ENCODE measurements at regions not wholly inside any gene's neighbourhood (a gene's known extent, or its start where the extent isn't known, plus 50 kb on each side); places are given as distances from the start of the nearest gene placed in this dataset.

GRCh38 chr1:30607723-30608122 is 115.7 kb downstream of the MATN1 start:
- DNase-seq = no peak

GRCh38 chr1:30606166-30606565 is 117.2 kb downstream of the MATN1 start:
- DNase-seq = no peak

- no peak for DNase-seq
Measured at GRCh38 chr1:30605441-30605920, 117.9 kb downstream of the MATN1 start.

- DNase-seq = no peak
Measured at GRCh38 chr1:30604801-30605440, 118.5 kb downstream of the MATN1 start.

GRCh38 chr1:30603081-30603858 is 120.1 kb downstream of the MATN1 start:
- DNase-seq = no peak

- DNase-seq = no peak
Measured at GRCh38 chr1:30601316-30602085, 121.9 kb downstream of the MATN1 start.

- DNase-seq = no peak
Measured at GRCh38 chr1:30600706-30601105, 122.7 kb downstream of the MATN1 start.

- no peak for DNase-seq
Measured at GRCh38 chr1:30600258-30600657, 123.1 kb downstream of the MATN1 start.

GRCh38 chr1:30599721-30600120 is 123.7 kb downstream of the MATN1 start:
- DNase-seq = no peak

- no peak for DNase-seq
Measured at GRCh38 chr1:30598571-30599114, 124.7 kb downstream of the MATN1 start.

- DNase-seq = no peak
Measured at GRCh38 chr1:30597711-30598110, 125.7 kb downstream of the MATN1 start.

- DNase-seq = no peak
Measured at GRCh38 chr1:30596891-30597290, 126.5 kb downstream of the MATN1 start.

GRCh38 chr1:30596470-30596869 is 126.9 kb downstream of the MATN1 start:
- no peak for DNase-seq

- no peak for DNase-seq
Measured at GRCh38 chr1:30589083-30589482, 134.3 kb downstream of the MATN1 start.

- DNase-seq = no peak
Measured at GRCh38 chr1:30588311-30589073, 134.9 kb downstream of the MATN1 start.

- no peak for DNase-seq
Measured at GRCh38 chr1:30586671-30587070, 136.7 kb downstream of the MATN1 start.

GRCh38 chr1:30579580-30579979 is 143.8 kb downstream of the MATN1 start:
- no peak for DNase-seq

GRCh38 chr1:30575066-30575465 is 148.3 kb downstream of the MATN1 start:
- DNase-seq = no peak

GRCh38 chr1:30572192-30572591 is 151.2 kb downstream of the MATN1 start:
- DNase-seq = no peak

- DNase-seq = no peak
Measured at GRCh38 chr1:30571380-30571779, 152.0 kb downstream of the MATN1 start.

- DNase-seq = no peak
Measured at GRCh38 chr1:30569384-30569783, 154.0 kb downstream of the MATN1 start.

GRCh38 chr1:30562559-30562958 is 160.8 kb downstream of the MATN1 start:
- no peak for DNase-seq

- DNase-seq = no peak
Measured at GRCh38 chr1:30551603-30552002, 171.8 kb downstream of the MATN1 start.
